HG03159 (cell line): ENCODE measurements at regions not wholly inside any gene's neighbourhood (a gene's known extent, or its start where the extent isn't known, plus 50 kb on each side); places are given as distances from the start of the nearest gene placed in this dataset.
"Not testable (repeated sequence)": the region's sequence is repeated elsewhere in the genome, so short reads cannot be mapped to it uniquely, and the experiment has no call there.

Source experiments
- ATAC-seq: cut with Tn5 transposase; IDR thresholded peaks from one replicate; pipeline ENCODE4 v1.9.1; 2021; ENCODE audit warnings: mild to moderate bottlenecking, moderate library complexity; ENCODE audit not compliant: unreplicated experiment

GRCh38 chr5:12936221-12936620, 1008.3 kb downstream of the DNAH5 start:
- ATAC-seq = no peak

DNA sequence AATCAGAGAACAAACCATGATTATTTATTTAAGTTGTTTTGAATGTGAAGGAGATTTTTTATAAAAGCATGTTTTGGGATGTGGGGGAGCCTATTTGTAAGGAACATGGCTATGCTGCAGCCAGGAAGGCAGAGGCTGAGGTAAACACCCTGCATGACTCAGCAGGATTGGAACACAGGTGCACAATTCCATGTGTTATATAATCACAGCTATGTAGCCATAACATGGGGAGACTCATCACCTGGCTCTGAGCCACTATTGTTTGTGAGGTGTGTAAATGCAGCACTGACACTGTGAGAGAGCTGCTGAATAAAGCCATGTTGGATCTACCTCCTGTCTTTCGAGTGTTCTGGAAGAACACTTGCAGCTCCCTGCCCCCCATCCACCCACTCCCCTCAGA, 1009.8 kb downstream of the DNAH5 start:
- ATAC-seq = no peak

DNA sequence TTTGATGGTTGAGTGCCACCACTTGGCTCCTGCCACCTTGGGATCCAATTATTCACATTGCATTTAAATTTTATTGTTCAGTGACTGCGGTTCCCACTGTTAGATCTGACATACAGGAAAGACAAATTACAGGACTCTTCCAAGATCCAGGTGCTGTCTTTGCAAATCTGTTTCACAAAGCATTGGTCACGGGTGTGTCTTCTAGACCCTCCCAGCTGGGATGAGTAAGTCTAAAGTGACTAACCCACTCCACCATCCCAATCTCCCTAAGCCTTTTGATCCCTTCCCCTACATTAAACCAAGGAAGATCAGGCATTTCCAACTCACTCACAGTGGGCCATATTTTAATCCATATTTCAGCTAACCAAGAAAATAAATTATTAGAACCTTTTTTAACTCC, 1016.3 kb upstream of the CTNND2 start:
- no peak for ATAC-seq

GRCh38 chr5:12911156-12911555, 1006.9 kb upstream of the CTNND2 start:
- no peak for ATAC-seq

GRCh38 chr5:12910641-12911040, 1006.4 kb upstream of the CTNND2 start:
- no peak for ATAC-seq

- no peak for ATAC-seq
Observed at GRCh38 chr5:12902611-12903010, 998.4 kb upstream of the CTNND2 start.

DNA sequence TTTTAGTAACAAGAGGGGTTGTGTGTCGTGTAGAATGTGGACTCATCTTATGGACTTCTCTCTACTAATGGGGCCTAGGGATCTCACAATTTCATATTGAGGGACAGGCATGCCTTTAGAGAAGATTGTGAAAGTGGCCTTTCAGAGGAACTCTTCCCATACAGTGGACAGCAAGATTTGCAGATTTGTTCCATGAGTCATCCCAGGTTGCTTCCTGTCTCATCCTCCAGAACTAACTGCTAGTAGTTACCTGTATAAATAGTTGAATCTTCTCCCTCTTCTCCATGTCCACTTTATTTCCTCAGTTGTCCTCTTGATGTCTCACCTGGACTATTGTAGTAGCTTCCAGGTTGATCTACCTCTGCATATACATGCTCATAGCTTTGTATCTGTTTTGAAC, 997.5 kb upstream of the CTNND2 start:
- ATAC-seq = no peak

DNA sequence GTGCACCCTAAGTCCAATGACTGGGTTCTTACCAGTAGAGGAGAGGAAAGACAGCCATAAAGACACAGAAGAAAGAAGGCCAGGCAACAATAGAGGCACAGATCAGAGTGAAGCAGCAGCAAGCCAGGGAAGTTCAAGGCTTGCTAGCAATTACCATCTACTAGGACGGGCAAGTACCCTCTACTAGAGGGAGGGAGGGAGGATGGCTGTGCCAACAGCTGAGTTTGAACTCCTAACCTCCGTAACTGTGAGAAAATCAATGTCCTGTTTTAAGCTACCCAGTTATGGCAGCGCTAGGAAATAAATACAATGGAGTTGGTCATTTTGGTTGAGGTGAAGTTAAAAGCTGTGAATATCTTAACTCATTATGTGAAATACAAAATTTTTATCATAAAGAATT, 991.8 kb upstream of the CTNND2 start:
- no peak for ATAC-seq

DNA sequence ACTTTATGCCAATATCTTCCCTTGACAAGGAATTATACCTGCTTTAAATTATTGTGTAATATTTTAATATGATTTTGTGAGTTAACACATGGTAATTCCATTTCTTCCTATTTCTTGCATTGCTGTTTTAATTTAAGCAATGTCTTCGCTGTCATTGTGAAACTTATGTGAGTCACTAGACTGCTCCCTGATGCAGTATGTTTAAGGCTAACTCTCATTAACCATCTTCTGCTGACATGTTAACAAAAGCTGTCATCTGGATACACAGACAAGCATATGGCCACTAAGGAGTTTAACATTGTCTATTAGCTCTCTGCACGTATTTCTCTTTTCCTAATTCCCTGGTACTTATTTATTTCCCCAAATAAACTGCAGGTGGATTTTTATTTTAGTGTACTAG, 980.8 kb upstream of the CTNND2 start:
- ATAC-seq = no peak

- ATAC-seq = no peak
Observed at GRCh38 chr5:12883395-12883794, 979.1 kb upstream of the CTNND2 start.

GRCh38 chr5:12876541-12877298, 972.5 kb upstream of the CTNND2 start:
- no peak for ATAC-seq

DNA sequence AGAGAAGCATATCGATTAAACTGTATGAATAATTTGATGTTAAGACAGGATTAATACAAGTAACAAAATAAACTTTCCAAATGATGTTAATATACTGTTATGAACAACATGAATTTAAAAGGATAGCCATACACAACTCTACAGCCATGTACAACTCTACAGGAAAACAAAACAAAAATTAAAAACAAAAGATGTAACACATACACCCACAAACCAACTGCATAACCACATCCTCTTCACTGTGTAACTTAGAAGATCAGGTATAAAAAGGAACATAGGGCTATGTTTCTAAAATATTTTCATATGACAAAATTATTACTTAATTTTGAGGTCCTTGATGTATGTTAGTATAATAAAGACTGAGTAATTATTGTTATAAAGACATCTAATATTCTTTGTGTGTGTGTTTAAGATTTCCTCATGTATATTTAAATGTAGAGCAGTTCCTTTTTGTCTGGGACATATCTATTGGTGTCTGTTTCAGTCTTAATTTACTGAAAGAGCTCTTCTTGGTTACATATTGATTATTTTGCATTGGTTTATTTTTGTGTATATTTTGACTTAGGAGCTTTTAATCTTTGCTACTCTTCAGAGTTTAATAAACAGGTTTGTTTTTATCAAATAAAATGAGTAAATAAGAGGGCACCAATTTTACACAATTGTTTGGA, 966.8 kb upstream of the CTNND2 start:
- ATAC-seq = no peak

GRCh38 chr5:12865529-12865928, 961.3 kb upstream of the CTNND2 start:
- no peak for ATAC-seq

DNA sequence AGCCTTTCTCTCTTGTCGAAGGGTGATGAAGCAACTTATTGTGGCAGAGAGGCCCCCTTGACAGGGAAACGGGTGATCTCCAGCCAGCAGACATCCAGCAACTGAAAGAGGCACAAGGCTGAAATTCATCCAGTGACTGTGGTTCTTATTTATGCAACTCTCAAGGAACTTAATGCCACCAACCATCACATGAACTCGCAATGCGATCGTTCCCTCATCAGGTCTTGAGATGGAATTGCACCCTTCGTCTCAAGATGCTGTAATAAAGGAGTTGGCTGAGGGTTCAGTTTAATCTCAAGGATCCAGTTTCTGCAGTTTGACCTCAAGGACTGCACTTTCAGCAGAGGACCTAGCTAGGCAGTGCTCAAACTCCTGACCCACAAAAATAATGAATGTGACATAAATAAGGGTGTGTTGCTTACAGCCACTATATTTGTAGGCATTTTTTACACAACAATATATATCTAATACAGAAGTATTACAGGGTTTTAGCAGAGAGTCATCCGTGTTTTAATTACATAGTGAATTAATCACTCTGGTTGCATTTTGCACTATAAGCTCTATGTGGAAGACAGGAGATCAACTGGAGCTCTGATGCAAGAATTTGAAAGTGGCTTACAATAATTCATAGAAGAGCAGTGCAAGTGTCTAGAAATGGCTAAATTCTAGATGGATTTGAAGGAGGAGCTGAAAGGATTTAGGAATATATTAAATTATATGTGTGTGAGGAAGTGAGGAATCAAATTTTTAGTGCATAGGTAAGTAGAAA, 957.8 kb upstream of the CTNND2 start:
- ATAC-seq = no peak

DNA sequence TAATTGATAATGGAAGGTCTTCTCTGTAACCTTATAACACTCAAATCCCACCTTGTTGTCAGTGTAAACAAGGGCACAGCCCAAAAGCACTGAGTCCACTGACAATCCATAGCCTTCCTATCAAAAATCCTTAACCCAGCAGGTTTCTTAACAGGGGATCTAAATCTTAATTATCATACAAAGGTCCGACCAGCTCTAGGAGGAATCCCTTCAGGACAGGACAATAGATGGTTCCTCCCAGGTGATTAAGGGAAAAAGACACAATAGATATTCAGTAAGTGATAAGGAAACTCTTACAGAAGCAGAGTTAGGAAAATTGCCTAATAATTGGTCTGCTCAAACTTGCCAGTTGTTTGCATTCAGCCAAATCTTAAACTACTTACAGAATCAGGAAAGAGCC, 951.9 kb upstream of the CTNND2 start:
- ATAC-seq = not testable (repeated sequence)

DNA sequence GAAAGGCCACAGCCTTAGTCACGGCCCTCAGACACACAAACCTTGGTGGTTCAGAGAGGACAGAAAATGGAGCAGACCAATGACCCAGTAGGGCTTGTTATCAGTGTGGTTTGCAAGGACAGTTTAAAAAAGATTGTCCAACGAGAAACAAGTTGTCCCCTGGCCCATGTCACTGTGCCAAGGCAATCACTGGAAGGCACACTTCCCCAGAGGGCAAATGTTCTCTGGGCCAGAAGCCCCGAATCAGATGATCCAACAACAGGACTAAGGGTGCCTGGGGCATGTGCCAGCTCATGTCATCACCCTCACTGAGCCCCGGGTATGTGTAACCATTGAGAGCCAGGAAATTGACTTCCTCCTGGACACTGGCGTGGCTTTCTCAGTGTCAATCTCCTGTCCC, 950.1 kb upstream of the CTNND2 start:
- ATAC-seq = no peak

DNA sequence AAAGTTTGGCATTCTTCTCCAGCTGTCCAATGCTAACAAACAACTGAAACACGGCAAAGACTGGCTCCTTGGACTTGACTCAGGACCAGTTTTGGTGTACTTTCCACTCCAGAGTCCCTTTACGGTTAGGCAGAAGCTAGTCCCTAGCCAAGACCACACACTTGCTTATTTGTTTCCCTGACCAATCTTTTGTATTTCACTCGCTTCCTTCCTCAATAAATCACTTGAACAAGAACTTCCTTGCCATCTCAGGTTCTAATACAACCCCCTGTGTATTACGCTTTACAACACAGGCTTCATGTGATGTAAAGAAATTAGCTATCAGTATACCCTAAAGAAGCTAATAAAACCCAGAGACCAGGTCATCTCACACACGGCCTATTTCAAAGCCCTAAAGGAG, 947.5 kb upstream of the CTNND2 start:
- no peak for ATAC-seq

GRCh38 chr5:12848709-12849108, 944.5 kb upstream of the CTNND2 start:
- no peak for ATAC-seq

DNA sequence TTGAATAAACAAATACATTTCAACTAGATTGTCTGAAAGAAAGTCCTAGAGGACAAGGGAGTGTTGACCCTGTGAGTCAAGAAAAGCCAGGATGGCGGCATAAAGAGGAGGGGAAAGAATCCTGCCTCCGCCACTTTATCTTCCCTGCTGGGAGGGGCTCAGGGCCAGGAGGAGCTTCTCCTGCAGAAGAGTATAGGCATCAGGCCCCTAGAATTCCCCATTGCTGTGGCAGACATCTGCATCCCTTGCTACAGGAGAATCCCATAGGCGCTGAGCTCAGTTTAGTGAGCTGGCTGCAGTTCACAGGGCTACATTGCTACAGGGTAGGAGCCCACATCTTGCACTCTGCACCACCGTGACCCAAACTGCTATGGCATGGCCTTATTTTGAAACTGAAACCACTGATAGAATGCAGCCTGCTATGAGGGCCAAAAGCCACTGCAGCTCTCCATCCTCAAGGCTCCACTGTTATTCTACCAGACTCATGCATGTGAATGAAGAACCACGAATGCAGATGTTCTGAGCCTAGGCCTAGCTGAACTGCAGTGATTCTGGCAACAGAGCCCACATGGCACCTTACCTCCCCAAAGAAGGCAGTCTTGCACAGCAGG, 941.4 kb upstream of the CTNND2 start:
- no peak for ATAC-seq

GRCh38 chr5:12840972-12841371, 936.7 kb upstream of the CTNND2 start:
- no peak for ATAC-seq

DNA sequence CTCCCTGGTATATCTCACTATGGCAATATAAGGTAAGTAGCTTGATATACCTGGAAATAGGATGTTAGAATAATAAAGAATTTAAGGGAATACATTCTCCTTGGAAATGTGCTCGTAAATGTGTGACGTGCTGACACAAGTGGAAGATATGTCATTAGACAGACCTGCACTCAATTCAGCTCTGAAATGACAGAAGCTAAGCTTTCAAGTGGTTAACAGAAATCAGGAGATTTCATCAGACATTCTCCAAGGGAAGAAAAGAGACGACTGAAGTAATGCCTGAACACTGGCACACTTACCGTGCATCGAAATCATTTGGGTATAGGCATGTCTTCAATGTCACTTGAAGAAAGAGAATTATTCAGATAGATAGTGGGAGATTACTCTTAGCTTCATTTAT, 933.3 kb upstream of the CTNND2 start:
- no peak for ATAC-seq

DNA sequence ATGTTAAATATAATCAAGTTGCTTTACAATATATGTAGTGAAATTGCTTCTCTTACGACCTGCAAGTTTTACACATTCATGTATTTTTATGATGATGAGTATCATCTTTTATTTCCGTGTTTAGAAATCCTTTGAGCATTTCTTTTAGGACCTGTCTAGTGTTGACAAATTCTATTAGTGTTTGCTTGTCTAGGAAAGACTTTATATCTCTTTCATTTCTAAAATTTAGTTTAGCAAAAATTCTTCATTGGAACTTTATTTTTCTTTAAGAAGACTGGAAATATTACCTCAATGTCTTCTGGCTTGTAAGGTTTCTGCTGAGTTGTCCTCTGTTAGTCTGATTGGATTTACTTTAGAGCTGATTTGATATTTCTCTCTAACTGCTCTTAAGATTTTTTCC, 920.9 kb upstream of the CTNND2 start:
- no peak for ATAC-seq
